ENCODE measurements at regions not wholly inside any gene's neighbourhood (a gene's known extent, or its start where the extent isn't known, plus 50 kb on each side); places are given as distances from the start of the nearest gene placed in this dataset.
"Not testable (repeated sequence)": the region's sequence is repeated elsewhere in the genome, so short reads cannot be mapped to it uniquely, and the experiment has no call there.

DNA sequence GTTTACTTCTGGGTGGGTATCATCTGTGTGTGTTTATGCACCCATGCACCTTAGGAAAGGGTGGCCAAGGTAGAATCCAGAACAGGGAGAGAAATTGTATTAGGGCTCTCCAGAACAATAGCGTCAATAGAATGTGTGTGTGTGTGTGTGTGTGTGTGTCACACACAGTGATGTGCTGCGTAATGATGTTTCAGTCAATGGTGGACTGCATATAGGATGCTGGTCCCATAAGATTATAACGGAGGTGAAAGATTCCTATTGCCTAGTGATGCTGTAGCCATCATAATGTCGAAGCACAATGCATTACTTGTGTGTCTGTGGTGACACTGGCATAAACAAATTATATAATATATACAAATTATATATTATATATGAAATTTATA, 69.3 kb upstream of the PRR23C start:
- no peak for DNase-seq (ENCODE audit: low spot score)

DNA sequence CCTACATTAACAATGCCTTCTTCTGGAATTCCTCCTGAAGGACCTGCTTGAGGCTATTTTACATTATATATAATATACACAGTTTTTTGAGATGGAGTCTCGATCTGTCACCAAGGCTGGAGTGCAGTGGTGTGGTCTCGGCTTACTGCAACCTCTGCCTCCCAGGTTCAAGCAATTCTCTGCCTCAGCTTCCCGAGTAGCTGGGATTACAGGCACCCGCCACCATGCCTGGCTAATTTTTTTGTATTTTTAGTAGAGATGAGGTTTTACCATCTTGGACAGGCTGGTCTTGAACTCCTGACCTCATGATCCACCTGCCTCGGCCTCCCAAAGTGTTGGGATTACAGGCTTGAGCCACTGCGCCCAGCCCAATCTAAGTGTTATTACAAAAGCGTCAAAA, 71.9 kb upstream of the PRR23C start:
- DNase-seq (ENCODE audit: low spot score) = not testable (repeated sequence)

DNA sequence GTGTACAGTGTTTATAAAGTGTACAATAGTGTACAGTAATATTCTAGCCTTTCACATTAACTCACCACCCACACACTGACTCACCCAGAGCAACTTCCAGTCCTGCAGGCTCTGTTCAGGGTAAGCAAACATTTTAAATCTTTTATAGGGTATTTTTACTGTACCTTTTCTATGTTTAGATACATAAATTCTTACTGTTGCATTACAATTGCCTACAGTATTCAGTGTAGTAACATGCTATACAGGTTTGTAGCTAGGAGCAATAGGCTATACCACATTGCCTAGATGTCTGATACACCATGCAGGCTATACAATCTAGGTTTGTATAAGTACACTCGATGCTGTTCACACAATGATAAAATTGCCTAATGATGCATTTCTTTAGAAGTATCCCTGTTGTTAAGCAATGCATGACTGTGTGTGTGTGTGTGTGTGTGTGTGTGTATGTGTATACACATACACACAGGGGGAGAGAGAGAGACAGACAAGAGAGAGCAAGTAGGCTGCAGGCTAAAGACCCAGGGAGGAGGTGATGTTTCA, 72.5 kb upstream of the PRR23C start:
- no peak for DNase-seq (ENCODE audit: low spot score)

DNA sequence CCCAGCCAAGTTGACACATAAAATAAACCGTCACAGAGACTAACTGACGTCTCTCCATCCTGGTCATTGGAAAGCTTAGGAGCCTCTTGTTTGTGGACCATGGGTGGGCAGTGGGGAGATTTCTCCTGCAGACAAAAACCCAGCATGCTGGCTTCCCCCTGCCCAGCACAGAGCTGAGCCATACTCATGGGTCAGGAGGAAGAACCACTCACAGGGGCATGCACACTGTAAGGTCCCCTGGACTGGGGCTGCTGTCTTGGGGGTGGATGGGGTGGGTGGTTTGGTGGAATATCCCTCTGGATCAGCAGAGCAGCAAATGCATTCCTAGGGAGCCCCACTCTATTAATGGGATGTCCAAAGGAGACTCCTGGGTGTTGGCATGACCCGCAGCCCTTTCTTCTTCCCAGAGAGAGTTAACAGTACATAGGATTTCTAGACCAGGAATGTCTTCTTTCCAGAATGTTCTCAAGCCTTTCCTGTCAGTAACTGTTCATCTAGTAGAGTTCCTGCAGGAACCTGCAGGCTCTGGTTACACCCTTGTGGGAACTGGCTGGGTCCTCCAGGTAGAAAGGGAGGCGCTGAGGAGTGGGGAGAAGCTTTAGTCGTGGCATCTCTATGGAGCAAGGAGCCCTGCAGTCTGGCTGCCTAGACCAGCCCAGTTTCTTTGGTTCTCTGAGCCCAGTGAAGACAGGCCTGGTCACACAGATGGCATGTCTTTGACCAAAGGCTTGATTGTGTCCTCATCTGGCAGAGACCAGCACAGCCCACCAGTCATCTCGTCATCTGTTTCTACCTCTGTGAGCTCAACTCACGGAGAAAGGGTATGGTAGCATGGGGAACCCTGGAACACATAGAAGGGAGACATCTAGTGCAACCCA, 73.4 kb upstream of the PRR23C start:
- peak; percentile 8 for DNase-seq (ENCODE audit: low spot score)

DNA sequence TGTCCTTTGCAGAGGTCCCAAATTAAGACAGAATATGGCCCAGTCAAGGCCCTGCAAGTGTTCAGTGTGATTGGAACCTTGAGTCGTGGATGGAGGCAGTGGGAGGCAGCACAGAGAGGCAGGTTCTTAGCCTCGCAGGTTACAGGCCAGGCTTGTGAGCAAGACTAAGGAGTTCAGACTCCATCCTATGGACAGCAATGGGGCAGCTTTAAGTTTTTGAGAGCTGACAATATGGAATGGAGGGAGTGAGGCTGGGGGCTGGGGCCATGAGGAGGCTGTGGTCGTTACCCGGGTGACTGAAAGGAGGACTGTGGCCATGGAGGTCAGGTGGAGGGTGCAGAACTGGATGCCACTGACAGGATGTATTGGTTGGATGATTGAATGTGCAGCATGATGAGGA, 74.1 kb upstream of the PRR23C start:
- no peak for DNase-seq (ENCODE audit: low spot score)

DNA sequence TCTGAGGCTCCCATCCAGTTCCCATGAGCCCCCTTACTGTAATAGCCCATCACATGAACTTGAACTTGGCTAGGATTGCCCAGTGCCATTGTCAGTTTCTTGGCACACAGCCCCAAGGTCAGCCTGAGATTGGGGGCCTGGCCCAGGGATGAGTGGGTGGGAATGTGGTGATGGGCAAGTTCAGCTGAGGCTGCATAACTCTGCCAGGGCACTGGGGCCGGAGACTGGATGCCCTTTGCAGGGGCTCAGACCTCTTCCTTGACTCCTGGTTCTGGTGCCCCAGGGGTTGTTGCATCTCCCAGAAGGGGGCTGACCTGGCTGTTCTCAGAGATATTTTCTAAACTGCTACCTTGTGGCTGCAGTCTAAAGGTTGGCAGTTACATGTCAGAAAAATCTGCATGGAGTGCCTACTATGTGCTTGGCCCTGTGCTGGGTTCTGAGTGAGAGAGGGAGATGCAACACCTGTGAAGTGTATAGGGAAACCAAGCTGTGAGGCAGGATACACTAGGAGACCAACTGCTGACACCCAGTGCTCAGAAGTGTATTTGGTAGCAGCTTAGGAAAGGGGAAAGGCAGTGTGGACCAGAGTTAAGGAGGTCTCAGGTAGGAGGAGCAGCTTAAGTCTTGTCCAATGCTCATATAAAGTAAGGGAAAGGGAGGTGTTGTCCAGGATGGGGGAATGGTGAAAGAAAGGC, 74.8 kb upstream of the PRR23C start:
- peak; percentile 4 for DNase-seq (ENCODE audit: low spot score)

DNA sequence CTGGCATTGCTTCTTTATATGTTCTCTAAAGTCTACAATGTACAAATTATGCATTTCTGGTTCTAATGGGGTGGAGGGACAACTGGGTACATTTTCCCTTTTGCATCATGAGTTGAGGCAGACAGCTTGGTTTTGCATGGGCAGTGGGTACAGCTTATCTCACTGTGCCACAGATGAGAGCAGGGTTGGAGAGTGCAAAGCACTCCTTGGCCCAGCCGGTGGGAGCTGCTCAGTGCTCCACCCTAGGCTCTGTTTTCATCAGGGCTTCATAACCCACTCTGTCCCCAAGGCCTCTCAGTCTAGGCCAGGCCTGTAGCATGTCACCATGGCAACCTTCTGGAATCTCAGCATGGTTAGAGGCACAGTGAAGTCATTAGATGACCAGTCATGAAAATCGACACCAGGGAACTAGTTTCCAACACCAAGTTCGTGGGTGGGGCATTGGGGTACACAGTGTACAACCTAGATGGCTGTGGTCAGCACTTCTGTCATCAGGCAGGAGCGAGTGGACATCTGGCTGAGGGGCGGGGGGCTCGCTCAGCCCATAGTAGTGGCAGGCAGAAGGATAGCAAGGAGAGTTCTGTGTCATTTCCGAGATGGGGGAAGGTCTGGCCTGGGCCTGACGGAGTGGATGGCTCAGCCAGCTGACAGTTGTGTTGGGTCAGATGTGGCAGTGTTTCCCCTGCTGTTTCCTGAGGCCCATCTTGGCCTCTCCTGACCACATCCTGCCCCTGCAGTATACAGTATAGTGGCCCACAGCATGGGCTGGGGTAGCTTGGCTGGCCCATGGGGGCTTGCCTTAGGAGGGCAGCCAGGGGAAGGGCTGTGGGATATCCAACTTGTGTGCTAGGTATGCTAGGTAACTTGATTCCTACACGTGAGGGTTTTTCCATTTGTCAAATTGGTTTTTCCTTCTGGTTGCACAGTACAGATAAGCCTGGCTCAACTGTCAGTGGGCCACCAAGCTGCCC, 75.7 kb upstream of the PRR23C start:
- peak; percentile 9 for DNase-seq (ENCODE audit: low spot score)

DNA sequence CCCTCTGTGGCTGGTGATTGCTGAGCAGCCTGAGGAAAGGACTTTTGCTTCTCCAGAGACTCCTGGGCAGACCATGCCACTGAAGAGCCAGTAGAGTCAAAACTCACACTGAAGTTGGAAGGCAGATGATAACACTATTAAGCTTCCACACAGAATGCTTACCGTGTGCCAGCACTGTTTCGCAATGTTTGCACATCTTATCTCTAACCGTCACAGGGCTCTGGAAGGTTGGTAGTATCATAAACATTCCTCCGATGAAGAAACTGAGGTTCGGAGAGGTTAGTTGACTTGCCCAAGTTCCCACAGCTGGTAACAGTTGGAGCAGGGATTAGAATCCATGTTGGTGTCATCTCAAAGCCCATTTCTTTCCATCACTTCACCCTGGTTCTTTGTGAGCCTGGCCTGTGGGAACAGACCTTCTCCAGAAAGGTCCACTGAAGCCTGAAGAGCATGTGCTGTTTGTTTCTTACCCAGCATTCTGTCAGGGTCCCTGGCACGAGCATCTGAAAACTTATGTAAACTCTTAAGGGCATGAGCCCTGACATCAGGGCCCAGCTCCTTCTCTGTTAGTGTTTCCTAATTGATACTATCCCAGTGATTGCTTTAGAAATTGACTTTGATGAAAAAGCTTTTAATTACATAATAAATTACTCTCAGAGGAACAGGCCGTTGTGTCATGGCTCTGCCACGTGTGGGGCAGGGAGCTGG, 77.0 kb upstream of the PRR23C start:
- DNase-seq (ENCODE audit: low spot score) = peak; percentile 79

DNA sequence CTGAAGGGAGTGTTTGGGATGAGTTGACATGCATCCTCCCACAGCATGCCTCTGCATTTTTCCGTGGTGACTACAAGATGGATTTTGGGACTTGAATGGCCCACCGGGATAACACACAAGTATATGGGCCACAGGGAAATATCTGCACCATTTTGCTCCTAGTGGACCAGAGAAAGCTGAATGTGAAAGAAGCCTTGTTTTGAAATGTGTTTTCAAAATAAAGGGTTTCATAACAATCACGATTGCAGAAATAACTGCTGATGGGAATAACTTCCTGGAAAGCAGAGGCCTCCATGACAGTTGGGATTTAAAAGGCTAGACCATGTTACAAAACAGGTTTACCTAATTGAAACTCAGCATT, 77.5 kb upstream of the PRR23C start:
- no peak for DNase-seq (ENCODE audit: low spot score)

DNA sequence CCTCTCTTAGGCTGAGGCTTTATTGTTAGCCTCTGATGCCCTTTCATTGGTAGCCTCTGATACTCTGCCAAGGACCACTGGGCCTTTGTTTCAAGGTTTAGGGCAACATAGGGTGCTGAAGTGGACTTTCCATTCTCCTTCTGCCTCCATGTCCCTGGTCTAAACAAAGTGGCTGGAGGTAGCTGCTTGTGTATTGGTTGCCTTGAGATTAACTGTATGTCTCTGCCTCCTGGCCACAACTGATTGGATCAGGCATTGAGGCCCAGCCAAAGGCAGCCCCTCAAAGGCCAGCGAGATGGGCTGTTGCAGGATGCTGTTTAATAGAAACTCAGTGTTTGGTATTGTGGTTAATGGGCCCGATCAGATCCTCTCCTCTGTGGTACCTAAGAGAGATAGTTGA, 77.9 kb upstream of the PRR23C start:
- no peak for DNase-seq (ENCODE audit: low spot score)

DNA sequence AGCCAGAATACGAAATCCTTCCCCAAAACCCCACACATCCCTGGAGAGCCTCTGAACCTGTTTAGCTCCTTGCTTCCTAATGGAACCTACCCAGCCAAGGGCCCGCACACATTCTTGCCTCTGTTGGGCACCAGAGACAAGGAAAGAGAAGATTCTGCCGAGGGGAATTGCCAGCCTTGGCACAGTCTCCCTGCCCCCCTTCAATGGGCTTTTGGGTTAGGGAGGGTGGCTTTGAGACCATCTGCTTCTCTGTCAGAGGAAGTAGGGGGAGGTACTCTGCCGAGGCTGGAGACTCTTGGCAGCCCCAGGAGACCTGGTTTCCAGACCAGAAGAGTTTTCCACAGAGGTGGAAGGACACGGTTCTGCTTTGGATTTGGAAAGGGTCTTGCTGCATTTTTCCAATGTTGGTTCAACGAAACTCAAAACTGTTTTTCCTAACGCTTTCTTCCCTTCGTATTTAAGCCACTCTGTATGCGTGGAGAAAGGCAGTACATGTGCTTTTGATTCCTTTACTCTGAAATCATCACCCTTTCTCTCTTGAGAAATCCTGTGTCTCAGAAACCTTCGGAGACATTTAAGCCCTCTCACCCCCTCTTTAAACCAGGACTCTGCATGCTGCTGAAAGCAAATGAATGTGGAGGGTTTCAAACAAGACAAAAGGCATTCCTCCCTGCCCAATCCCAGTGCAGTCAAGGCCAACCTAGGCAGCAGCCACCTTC, 78.8 kb upstream of the PRR23C start:
- no peak for DNase-seq (ENCODE audit: low spot score)

DNA sequence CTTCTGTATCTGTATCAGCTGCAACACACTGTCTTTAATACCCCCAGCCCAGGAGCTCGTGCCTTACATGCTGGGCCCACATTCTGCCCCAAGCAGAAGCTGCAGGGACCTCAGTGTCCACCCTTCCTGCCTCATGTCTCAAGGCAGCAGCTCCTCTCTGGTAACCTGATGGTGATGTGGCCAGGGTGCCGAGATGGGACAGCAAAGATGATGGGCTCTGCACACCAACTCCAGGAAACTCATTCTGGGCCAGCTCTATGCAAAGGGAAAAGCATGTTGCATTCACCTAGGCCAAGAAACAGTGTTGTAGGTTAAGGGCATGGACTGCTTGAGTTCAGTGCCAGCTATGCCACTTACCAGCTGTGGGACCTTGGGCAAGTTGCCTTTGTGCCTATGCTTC, 79.5 kb upstream of the PRR23C start:
- DNase-seq (ENCODE audit: low spot score) = no peak

DNA sequence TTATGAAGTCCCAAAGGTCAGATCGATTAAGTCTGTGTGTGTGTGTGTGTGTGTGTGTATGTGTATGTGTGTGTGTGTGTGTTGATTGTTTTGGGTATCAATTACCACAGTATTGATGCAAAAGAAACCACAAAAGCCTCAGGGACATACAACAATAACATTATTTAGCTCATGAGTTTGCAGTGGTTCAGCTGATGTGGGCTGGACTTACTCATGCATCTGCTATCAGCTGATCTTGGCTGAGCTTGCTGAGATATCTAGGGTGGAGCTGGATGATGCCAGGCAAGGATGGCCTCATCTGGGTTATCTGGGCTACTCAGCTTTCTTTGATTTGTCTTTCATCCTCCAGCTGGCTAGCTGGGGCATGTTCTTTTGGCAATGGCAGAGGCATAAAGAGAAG, 82.4 kb upstream of the PRR23C start:
- no peak for DNase-seq (ENCODE audit: low spot score)

DNA sequence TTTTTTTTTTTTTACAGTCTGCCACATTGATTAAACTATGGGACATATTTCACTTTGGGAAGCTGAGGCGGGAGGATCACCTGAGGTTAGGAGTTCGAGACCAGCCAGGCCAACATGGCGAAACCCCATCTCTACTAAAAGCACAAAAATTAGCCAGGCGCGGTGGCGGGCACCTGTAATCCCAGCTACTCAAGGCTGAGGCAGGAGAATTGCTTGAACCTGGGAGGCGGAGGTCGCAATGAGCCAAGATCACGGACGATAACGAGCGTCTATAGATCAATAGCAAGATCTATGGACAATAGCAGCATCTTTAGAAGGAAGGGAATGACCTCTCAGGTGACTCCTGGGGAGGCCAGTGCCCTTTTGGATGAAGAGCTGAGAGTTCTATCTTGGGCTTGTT, 82.9 kb upstream of the PRR23C start:
- DNase-seq (ENCODE audit: low spot score) = not testable (repeated sequence)

DNA sequence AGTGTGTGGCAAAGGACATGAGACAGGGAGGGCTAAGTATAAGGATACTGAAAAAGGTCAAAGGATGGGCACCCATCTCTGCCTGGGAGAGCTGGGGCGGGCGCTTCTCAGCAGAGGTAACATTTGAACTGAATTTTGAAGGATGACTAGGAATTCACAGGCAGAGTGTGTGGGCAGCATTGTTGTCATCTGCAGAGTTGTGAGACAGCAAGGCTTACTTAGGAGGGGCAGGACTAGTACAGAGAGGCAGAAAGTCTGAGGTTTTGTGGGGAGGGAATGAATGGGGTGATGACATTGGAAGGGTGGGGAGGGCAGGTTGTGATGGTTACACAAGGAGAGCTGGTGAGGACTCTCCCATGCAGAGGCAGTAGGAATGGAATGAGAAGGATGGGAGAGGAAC, 84.1 kb upstream of the PRR23C start:
- DNase-seq (ENCODE audit: low spot score) = no peak

DNA sequence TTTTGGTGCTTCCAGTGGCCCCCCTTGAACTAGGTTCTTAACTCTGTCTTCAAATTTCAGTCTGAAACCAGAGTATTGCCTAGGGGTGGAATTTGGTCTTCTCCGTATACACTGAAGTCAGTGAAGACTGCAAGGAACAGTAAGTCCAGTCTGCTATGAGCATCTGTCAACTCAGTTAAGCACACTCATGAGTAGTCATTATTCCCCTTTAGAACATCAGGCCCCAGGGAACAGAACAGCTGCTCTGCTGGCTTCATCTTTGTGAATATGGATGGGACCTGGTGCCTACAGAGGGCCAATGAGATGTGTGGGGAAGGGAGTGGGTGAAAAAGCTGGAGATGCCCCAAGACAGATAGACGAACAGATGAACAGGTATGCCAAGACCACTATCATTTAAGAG, 85.2 kb upstream of the PRR23C start:
- no peak for DNase-seq (ENCODE audit: low spot score)

DNA sequence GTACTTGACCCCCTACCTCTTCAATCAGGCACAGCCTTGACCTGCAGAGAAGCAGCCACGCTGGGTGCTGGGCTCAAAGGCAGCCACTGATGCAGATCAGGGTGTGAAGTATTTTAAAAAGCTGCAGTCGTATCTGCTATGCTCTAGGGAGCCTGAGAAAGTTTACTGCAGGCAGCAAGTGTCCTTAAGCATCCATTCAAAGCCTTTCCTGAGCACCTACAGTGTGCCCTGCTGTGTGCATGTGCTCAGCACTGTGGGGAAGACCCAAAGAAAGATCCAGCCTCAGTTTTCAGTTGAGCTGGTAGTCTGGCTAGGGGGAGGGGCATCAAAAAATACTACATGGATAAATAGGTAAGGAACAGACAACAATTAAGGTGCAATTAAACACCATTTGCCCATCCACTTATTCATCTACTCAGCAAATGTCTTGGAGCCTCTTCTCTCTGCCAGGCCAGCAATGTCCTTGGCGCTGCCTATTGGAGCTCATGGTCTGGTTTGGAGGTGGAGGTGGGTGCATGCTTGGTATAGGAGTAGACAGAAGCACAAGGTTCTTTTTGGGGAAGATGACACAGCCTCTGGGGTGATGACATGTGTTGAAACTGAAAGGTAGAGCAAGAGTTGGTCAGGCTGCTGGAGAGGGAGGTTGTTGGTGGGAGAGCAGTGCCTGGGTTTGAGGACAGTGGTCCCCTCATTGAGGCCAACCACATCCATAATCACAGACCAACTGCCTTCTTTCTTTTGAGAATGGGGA, 85.9 kb upstream of the PRR23C start:
- DNase-seq (ENCODE audit: low spot score) = no peak

DNA sequence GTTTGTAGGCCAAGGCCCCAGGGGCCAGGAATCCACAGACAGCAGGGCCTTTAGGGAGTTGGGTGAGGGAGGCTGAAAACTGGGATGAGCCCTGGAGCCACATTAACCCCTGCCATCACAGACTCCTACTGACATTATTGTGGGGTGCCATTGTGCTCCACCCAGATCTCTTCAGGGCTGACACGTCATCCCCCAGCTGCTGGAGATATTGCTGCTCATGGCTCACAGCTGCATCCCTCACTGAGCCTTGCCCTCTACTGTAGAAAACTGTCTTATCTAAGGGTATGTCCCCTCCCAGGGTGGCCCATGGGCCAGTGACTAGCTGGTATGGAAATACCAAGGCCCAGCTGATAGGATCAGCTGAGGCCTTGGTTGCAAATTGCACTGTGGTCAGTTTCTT, 87.3 kb upstream of the PRR23C start:
- no peak for DNase-seq (ENCODE audit: low spot score)

DNA sequence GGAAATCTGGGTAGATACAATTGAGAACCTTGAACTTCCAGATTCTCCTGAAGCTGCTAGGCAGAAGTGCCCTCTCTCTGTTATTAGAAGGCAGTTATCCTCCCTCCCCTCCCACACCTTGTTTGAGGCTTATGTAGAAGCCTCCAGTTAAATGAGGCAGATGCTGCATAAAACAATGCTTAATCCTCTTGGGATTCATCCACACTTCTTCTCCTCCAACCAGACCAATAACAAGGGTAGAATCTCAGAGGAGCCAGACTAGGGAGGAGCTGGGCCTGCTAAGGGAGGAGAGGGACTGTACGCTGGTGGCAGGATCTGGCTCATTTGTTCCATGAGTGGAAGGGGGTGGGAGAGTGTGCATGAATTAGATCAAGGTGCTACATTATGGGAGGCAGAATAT, 88.3 kb upstream of the PRR23C start:
- DNase-seq (ENCODE audit: low spot score) = no peak
